SU-DHL-6 (cell line): ENCODE measurements at regions not wholly inside any gene's neighbourhood (a gene's known extent, or its start where the extent isn't known, plus 50 kb on each side); places are given as distances from the start of the nearest gene placed in this dataset.

Source experiments
- EZH2phosphoT487 ChIP-seq: fragments of 200-600 bp; sonication (generic), shearing (Covaris generic); conservative IDR thresholded peaks from 2 replicates; pipeline ENCODE4 v1.6.1; 2018; ENCODE audit warnings: mild to moderate bottlenecking, antibody characterized with exemption, low read length, moderate library complexity, mixed read lengths
- TF ChIP-seq, protein P1 (sequence below): fragments of 200-600 bp; sonication (generic); IDR thresholded peaks from one replicate; pipeline ENCODE4 v1.5.1; 2017; ENCODE audit warnings: antibody characterized with exemption, mild to moderate bottlenecking, low read length, moderate library complexity; ENCODE audit not compliant: insufficient read depth, poor library complexity, severe bottlenecking

DNA sequence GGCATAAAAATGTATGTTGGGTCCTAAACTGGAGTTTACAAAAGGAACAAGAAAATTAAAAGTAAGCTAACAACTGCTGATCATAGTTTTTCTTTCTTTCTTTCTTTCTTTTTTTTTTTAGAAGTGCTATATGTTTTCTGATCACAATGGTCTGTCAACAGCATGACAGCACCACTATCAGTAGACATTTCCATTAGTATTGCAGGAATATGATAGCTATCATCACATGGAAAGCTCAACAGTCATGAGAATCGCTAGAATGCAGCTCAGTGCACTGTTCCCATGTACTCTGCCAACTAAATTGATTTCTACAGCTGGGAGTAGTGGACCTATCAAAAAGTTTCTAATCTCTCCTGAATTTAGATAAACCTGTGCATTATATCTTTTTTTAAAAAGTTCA lies 950.3 kb upstream of the ACVR2A start:
- no peak for TF ChIP-seq EZH2phosphoT487
- TF ChIP-seq, protein P1, sequence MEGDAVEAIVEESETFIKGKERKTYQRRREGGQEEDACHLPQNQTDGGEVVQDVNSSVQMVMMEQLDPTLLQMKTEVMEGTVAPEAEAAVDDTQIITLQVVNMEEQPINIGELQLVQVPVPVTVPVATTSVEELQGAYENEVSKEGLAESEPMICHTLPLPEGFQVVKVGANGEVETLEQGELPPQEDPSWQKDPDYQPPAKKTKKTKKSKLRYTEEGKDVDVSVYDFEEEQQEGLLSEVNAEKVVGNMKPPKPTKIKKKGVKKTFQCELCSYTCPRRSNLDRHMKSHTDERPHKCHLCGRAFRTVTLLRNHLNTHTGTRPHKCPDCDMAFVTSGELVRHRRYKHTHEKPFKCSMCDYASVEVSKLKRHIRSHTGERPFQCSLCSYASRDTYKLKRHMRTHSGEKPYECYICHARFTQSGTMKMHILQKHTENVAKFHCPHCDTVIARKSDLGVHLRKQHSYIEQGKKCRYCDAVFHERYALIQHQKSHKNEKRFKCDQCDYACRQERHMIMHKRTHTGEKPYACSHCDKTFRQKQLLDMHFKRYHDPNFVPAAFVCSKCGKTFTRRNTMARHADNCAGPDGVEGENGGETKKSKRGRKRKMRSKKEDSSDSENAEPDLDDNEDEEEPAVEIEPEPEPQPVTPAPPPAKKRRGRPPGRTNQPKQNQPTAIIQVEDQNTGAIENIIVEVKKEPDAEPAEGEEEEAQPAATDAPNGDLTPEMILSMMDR: no peak
